Ascending aorta (tissue), 2 donors: ENCODE measurements at regions not wholly inside any gene's neighbourhood (a gene's known extent, or its start where the extent isn't known, plus 50 kb on each side); places are given as distances from the start of the nearest gene placed in this dataset.

Experiments used
- DNase-seq, 2 donors: peaks; one replicate each; pipeline ENCODE4 v3.0.0-alpha.2; 2019; ENCODE audit warnings: low spot score in 2 of 2
- H3K27ac ChIP-seq, 2 donors: fragments of 200-600 bp; sonication (generic); one replicate each; pipeline ENCODE4 v1.5.1; 2016 to 2017; ENCODE audit warnings: mild to moderate bottlenecking in 1 of 2
- H3K27me3 ChIP-seq: fragments of 200-600 bp; sonication (generic); one replicate; pipeline ENCODE4 v1.5.1; 2017
- H3K36me3 ChIP-seq, 2 donors: fragments of 200-600 bp; sonication (generic); one replicate each; pipeline ENCODE4 v1.5.1; 2016
- H3K4me1 ChIP-seq, 2 donors: fragments of 200-600 bp; sonication (generic); one replicate each; pipeline ENCODE4 v1.5.1; 2016 to 2017; ENCODE audit warnings: mild to moderate bottlenecking in 1 of 2
- H3K4me3 ChIP-seq, 2 donors: fragments of 200-600 bp; sonication (generic); one replicate each; pipeline ENCODE4 v1.5.1; 2016 to 2017; ENCODE audit warnings: mild to moderate bottlenecking in 1 of 2
- H3K9me3 ChIP-seq, 2 donors: fragments of 200-600 bp; sonication (generic); one replicate each; pipeline ENCODE4 v1.5.1; 2016
- CTCF ChIP-seq, 3 experiments: fragments of 200-600 bp in 2 of 3; fragments of 450-650 bp in 1 of 3; sonication (generic) in 2 of 3; IDR thresholded peaks; one replicate each; pipeline ENCODE4 v1.5.1; 2016 to 2019; ENCODE audit warnings: antibody characterized with exemption in 3 of 3, mild to moderate bottlenecking in 1 of 3, moderate library complexity in 1 of 3
- intact Hi-C: fragments of 100-400 bp; cut with DNase I; formaldehyde crosslinking; loops from one replicate; pipeline ENCODE4 v1.15.1; 2023

GRCh38 chr7:7108931-7109330, 73.4 kb upstream of the C1GALT1 start:
- H3K36me3 ChIP-seq: no peaks in the 10 kb centered on the region
- TF ChIP-seq CTCF (IDR thresholded peaks at IDR 0.05): no peak
- H3K4me1 ChIP-seq: no peaks in the 10 kb centered on the region
- H3K27me3 ChIP-seq: no peaks in the 10 kb centered on the region
- intact Hi-C loops: loop anchor here (10.0 kb wide), 2 partner anchors 456 to 1106 kb away; partner anchors contain the start of gene MIOS
- no peak overlapping the region for H3K4me3 ChIP-seq
- no peak for DNase-seq
- no peaks in the 10 kb centered on the region for H3K9me3 ChIP-seq
- H3K27ac ChIP-seq: no peak overlapping the region

GRCh38 chr7:7109934-7110333, 72.4 kb upstream of the C1GALT1 start:
- no peak for TF ChIP-seq CTCF (IDR thresholded peaks at IDR 0.05)
- Histone ChIP-seq H3K4me3 (no peak overlapping the region), H3K4me1 (no peaks in the 10 kb centered on the region), H3K9me3 (no peaks in the 10 kb centered on the region), H3K36me3 (no peaks in the 10 kb centered on the region), H3K27me3 (no peaks in the 10 kb centered on the region), H3K27ac (no peak overlapping the region)
- intact Hi-C loops: loop anchor here (10.0 kb wide), 2 partner anchors 455 to 1105 kb away; partner anchors contain the start of gene MIOS
- no peak for DNase-seq

GRCh38 chr7:7110706-7111105, 71.6 kb upstream of the C1GALT1 start:
- no peak for TF ChIP-seq CTCF (IDR thresholded peaks at IDR 0.05)
- no peak for DNase-seq

GRCh38 chr7:7112868-7113267, 69.5 kb upstream of the C1GALT1 start:
- TF ChIP-seq CTCF (IDR thresholded peaks at IDR 0.05): no peak
- no peak overlapping the region for H3K27ac ChIP-seq
- no peaks in the 10 kb centered on the region for H3K9me3 ChIP-seq
- no peaks in the 10 kb centered on the region for H3K27me3 ChIP-seq
- no peaks in the 10 kb centered on the region for H3K36me3 ChIP-seq
- intact Hi-C loops: no loop called here
- no peak overlapping the region for H3K4me3 ChIP-seq
- H3K4me1 ChIP-seq: no peaks in the 10 kb centered on the region
- DNase-seq: no peak

More at GRCh38 chr7:7110706-7111105, 71.6 kb upstream of the C1GALT1 start:
- Histone ChIP-seq H3K27me3 (no peaks in the 10 kb centered on the region), H3K27ac (no peak overlapping the region), H3K9me3 (no peaks in the 10 kb centered on the region), H3K36me3 (no peaks in the 10 kb centered on the region), H3K4me1 (no peaks in the 10 kb centered on the region), H3K4me3 (no peak overlapping the region)
- intact Hi-C loops: no loop called here

- no peak overlapping the region for H3K4me3 ChIP-seq
- no peaks in the 10 kb centered on the region for H3K4me1 ChIP-seq
- H3K36me3 ChIP-seq: no peaks in the 10 kb centered on the region
- H3K9me3 ChIP-seq: no peaks in the 10 kb centered on the region
- H3K27ac ChIP-seq: no peak overlapping the region
- H3K27me3 ChIP-seq: no peaks in the 10 kb centered on the region
- no peak for DNase-seq
- no peak for TF ChIP-seq CTCF (IDR thresholded peaks at IDR 0.05)
- intact Hi-C loops: no loop called here
Measured at GRCh38 chr7:7114575-7115291, 67.6 kb upstream of the C1GALT1 start.
